HG02870 (cell line): ENCODE measurements at regions not wholly inside any gene's neighbourhood (a gene's known extent, or its start where the extent isn't known, plus 50 kb on each side); places are given as distances from the start of the nearest gene placed in this dataset.
"Not testable (repeated sequence)": the region's sequence is repeated elsewhere in the genome, so short reads cannot be mapped to it uniquely, and the experiment has no call there.

Experiments used
- ATAC-seq: cut with Tn5 transposase; IDR thresholded peaks from one replicate; pipeline ENCODE4 v1.9.1; 2021; ENCODE audit warnings: mild to moderate bottlenecking, moderate library complexity; ENCODE audit not compliant: unreplicated experiment

GRCh38 chr6:66134021-66134420, 427.0 kb upstream of the EYS start:
- ATAC-seq: no peak

DNA sequence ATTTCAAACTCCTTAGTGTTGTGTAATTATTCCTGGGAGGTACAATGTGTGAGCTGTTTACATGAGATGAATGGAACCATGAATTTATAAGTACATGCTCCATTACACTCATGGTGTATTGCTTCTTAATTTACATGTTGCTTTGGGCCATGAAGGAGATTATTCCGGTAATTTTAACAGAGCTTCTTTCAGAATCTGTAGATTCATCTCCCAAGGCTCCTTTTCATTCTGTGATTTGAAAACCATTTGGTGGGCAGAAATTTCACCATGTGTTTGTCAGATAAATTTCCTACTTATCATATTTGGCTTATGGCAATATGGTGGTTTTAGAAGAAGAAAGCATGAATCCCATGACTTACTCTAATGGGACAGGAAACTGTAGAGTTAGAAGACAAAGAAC, 421.6 kb upstream of the EYS start:
- ATAC-seq: no peak

DNA sequence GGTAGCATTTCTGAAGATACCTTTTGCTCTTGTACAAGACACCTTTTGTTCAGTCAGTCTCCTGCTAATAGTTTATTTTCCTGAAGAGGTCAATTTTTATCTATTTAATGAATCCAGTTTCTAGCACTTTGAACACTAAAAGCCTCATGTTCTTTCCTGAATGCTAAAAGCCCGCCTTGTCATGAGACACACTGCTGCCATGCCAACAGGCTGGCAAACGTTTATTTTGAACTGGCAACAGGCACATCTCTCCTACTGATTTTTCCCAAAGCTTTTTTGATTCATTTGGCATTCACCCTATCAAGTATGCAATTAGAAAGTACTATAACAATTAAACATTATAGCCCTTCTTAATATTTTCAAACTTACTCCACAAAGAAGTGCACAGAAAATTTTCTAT, 421.2 kb upstream of the EYS start:
- no peak for ATAC-seq

DNA sequence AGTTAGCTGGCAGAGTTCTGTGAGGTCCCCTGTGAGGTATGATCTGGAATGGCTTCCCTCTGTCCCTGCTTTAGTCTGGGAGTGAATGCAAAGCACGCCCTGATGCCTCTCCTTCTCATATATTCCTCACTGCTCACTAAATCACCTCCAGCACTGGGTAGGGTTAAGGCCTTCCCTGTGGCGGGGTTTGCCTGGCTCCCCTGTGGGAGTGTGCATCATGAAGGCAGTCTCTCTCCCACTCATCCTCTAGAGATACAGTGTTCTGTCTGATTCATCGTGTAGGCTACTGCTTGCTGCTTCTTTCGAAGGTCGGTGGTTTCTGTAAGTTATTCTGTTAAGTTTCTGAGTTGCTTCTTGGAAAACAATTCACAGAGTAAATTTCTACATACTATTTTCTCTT, 420.0 kb upstream of the EYS start:
- ATAC-seq: no peak

DNA sequence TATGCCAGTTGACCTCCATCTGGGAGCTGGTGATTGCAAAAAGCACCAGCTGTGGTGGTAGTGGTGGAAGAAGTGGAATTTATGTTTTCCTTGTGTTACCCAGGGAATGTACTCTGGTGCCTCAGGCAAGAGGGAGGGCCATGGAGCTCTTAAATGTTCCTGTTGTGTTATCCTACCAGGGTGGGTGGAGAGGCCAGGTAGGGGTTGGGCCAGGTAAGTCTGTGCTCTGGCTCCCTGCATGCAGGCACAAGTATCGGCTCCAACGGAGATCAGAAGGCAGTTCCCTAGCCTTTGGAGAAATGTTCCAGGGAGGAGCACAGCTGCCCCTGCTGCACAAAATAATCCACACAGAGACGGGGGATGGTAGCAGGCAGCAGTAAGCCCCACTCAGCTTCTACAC, 419.3 kb upstream of the EYS start:
- ATAC-seq: no peak

DNA sequence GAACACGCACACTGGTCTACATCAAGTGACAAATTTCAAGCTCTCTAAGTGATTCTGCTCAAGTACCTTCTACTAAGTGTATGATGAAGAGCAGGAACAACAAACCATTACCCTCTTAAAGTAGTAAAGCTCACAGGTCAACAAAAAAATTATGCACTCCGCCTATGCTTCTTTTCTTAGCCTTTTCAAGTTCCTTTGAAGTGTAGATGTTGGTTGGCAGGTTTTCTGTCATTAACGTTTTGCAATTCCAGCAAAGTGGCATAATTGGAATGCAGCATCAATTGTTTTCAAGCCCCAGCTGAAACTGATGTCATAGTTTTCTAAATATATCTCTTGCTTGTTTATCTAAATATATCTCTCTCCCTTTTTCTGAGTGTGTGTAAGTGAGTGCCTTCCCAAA, 396.9 kb upstream of the EYS start:
- no peak for ATAC-seq

- no peak for ATAC-seq
Observed at GRCh38 chr6:66103354-66103753, 396.3 kb upstream of the EYS start.

DNA sequence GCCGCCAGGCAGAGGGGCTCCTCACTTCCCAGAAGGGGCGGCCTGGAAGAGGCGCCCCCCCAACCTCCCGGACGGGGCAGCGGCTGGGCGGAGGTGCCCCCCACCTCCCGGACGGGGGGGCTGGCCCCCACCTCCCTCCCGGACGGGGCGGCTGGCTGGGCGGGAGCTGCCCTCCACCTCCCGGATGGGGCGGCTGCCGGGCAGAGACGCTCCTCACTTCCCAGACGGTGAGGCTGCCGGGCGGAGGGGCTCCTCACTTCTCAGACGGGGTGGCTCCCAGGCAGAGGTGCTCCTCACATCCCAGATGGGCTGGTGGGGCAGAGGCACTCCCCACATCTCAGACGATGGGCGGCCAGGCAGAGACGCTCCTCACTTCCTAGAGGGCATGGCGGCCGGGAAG, 389.7 kb upstream of the EYS start:
- no peak for ATAC-seq

GRCh38 chr6:66094615-66095014, 387.6 kb upstream of the EYS start:
- ATAC-seq: no peak

DNA sequence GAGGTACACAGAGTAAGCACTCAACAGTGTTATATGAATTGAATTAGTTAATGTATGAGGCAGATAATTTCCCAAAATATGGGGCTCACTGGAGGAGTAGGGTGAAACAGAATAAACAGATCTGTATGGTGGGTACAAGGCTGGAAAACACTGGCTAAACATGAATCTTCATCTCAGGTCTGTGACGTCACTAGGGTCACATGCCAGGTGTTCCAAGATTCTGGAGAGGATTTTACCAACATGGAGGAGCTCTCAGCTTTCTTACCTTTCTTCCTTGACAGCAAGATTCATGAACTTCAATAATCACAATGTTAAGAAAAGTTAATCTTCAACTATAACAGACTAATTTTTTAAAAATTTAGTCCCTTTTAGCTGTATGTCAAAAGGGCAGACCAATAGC, 385.3 kb upstream of the EYS start:
- not testable (repeated sequence) for ATAC-seq

DNA sequence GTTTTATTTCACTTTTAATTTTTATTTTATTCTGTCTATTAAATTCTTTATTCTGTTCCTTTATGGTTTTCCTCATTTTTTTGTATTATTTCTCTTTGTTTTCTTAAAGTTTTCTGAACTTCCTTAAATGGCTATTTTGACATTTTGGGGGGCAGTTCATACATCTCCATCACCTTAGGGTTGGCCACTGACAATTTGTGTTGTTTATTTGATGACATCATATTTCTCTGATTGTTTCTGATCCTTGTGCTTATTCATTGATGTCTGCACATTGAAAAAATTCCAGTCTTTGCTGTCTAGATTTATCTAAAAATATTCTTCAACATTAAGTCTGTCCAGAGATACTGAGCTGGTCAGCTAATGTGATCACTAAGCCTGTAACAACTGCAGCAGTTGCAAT, 379.5 kb upstream of the EYS start:
- ATAC-seq: no peak

DNA sequence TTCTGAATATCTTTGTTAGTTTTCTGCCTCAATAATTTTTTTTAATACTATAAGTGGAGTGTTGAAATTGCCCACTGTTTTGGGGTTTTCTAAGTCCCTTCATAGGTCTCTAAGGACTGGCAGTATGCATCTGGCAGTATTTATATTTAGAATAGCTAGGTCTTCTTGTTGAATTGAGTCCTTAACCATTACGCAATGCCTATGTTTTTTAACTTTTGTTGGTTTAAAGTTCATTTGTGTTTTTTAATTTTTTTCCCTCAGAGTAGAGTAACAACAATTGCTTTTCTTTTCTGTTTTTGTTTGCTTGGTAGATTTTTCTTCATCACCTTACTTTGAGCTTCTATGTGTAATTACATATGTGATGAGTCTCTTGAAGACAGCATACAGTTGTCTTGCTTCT, 375.9 kb upstream of the EYS start:
- no peak for ATAC-seq

DNA sequence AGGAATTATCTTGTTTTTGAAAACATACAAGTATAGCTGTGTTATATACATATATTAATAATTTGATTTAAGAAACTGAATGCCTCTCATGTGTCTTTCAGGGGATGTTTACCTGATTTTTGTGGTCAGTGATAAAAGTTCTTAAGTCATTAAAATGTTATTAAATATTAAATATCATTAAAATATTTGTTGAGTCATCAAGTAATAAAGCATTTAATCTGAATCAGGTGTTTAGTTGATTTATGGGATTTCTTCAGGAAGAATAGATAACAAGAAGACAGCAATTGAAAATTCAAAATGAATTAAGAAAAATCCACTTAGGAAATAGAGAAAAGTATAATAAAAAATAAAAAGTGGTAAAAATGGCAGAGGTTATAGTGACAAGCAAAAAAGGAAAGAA, 361.9 kb upstream of the EYS start:
- ATAC-seq: no peak

DNA sequence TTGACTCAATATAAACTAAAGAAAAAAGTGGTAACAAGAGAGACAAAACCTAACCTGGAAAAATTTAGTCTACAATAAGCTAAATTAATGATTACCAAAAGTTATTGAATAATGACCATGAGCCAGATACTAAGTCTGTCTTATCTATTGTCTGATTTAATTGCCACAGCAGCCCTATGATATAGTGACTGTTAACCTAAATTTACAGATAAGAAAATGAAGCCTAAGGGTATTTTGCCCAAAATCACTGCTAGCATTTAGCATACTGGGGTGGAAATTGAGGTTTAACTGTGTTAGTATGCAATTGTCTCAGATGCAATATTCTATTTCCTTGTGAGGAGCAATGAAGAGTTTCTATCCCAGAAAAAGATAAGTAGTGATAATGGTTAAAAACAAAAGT, 361.0 kb upstream of the EYS start:
- ATAC-seq: no peak

DNA sequence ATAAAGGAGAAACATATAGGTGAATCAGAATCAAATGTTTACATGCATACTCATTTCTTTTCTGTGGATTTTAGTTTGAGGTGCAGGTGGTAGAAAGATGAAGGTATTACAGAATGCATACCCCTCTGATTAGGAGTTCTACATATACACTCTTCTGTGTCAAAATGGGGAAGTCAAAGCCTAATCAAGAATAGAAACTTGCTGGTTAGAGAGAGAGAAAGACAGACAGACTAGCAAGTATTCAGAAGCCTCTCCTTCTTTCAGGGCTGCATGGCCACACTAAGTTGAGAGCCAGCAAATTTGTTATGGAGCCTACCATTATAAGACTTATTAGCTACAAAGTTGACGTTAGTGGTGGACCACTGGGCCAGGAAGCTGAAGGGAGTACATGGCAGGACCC, 358.3 kb upstream of the EYS start:
- no peak for ATAC-seq

DNA sequence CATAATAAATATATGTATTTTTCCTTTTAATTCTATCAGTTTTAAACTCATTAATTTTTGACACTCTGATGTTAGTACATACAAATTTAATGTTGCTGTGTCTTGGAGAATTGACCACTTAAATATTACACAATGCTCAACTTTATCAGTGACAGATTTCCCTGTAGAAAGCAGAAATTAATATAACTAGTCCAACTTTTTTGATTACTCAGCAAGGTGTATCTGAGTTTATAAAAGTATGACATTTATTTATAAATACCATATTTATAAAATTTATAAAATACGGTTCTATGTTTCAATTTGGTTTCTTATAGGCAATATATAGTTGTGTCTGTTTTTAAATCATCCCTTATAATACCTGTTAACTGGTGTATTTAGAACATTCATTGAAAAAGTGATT, 350.0 kb upstream of the EYS start:
- ATAC-seq: no peak

DNA sequence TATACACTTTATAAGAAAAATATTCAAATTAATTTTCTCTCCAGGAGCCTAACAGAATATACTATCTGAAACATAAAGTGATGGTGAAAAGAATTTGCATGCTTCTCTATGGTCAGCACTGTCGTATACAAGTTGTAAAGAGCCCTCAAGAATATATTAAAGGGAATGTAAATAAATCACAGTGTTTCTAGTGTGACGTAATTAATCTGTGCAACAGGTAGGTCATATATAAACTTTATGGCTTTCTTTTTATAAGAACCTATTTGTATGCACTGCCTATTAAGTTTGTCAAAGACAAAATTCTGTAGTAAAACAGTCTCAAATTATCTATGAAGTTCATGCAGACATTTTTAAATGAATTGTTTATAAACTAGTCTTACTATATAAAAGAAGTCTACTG, 347.9 kb upstream of the EYS start:
- no peak for ATAC-seq

- no peak for ATAC-seq
Observed at GRCh38 chr6:66051812-66052211, 344.8 kb upstream of the EYS start.

- no peak for ATAC-seq
Observed at GRCh38 chr6:66048684-66049474, 341.9 kb upstream of the EYS start.

DNA sequence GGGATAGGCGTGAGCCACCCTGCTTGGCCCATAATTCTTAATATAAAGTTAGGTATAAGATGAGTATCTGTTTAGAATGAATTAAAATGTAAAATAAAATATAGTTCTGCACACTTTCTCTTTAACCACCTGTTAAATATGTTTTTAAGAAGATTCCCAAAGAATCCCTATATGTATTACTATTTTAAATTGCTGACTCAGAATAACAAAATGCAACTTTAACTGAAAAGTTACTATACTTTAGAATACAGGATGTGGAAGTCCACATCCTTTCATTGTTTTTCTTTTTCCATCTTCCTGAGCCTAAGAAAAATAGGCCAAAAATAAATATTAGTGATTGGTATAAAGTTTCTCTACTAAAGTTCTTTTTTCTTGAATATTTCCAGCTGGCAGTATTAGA, 325.6 kb upstream of the EYS start:
- no peak for ATAC-seq

GRCh38 chr6:66029391-66029790, 322.4 kb upstream of the EYS start:
- ATAC-seq: no peak

DNA sequence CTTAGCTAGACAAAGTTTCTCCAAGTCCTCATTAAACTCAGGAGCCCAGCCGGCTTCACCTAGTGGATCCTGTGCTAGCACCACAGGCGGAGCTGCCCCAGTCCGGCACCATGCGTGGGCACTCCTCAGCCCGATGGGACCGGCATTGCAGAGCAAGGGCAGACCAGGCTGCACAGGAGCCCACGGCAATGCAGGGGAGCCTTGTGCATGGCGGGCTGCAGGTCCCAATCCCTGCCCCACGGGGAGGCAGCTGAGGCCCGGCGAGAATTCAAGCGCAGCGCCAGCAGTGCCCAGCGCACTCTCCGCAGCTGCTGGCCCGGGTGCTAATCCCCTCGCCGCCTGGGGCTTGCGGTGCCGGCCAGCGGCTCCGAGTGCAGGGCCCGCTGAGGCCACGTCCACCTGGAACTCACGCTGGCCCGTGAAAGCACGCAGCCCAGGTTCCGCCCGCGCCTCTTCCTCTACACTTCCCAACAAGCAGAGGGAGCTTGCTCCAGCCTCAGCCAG, 292.3 kb upstream of the EYS start:
- ATAC-seq: no peak

GRCh38 chr6:65998544-65998943, 291.5 kb upstream of the EYS start:
- ATAC-seq: no peak
